Eye (tissue), 1 donor: ENCODE measurements at regions not wholly inside any gene's neighbourhood (a gene's known extent, or its start where the extent isn't known, plus 50 kb on each side); places are given as distances from the start of the nearest gene placed in this dataset.
"Not testable (repeated sequence)": the region's sequence is repeated elsewhere in the genome, so short reads cannot be mapped to it uniquely, and the experiment has no call there.

Source experiments
- DNase-seq: peaks from one replicate; pipeline ENCODE4 v3.0.0-alpha.2; 2015

- DNase-seq = no peak
Measured at GRCh38 chr1:173300061-173301044, 93.2 kb upstream of the TNFSF4 start.

GRCh38 chr1:173301507-173301906 is 94.4 kb upstream of the TNFSF4 start:
- DNase-seq = no peak

- DNase-seq = no peak
Measured at GRCh38 chr1:173302366-173302765, 95.2 kb upstream of the TNFSF4 start.

- DNase-seq = no peak
Measured at GRCh38 chr1:173302890-173303829, 96.0 kb upstream of the TNFSF4 start.

GRCh38 chr1:173303984-173304383 is 96.9 kb upstream of the TNFSF4 start:
- no peak for DNase-seq

GRCh38 chr1:173304529-173305227 is 97.5 kb upstream of the TNFSF4 start:
- no peak for DNase-seq

GRCh38 chr1:173307845-173308244 is 100.7 kb upstream of the TNFSF4 start:
- DNase-seq = no peak

GRCh38 chr1:173314656-173315055 is 107.5 kb upstream of the TNFSF4 start:
- DNase-seq = no peak

- no peak for DNase-seq
Measured at GRCh38 chr1:173315296-173315695, 108.2 kb upstream of the TNFSF4 start.

- DNase-seq = no peak
Measured at GRCh38 chr1:173318788-173319187, 111.7 kb upstream of the TNFSF4 start.

- DNase-seq = not testable (repeated sequence)
Measured at GRCh38 chr1:173324352-173324751, 117.2 kb upstream of the TNFSF4 start.

GRCh38 chr1:173327987-173328386 is 120.9 kb upstream of the TNFSF4 start:
- DNase-seq = not testable (repeated sequence)

- no peak for DNase-seq
Measured at GRCh38 chr1:173328961-173329360, 121.8 kb upstream of the TNFSF4 start.

GRCh38 chr1:173329726-173330125 is 122.6 kb upstream of the TNFSF4 start:
- no peak for DNase-seq

GRCh38 chr1:173330149-173330951 is 123.2 kb upstream of the TNFSF4 start:
- no peak for DNase-seq

- DNase-seq = not testable (repeated sequence)
Measured at GRCh38 chr1:173330952-173331548, 123.9 kb upstream of the TNFSF4 start.

GRCh38 chr1:173332026-173332425 is 124.9 kb upstream of the TNFSF4 start:
- no peak for DNase-seq

GRCh38 chr1:173333581-173333980 is 126.5 kb upstream of the TNFSF4 start:
- DNase-seq = no peak

GRCh38 chr1:173337126-173337525 is 130.0 kb upstream of the TNFSF4 start:
- no peak for DNase-seq

- DNase-seq = no peak
Measured at GRCh38 chr1:173341307-173341706, 134.2 kb upstream of the TNFSF4 start.

- DNase-seq = no peak
Measured at GRCh38 chr1:173341971-173342370, 134.8 kb upstream of the TNFSF4 start.
